GM21390 (cell line): ENCODE measurements at regions not wholly inside any gene's neighbourhood (a gene's known extent, or its start where the extent isn't known, plus 50 kb on each side); places are given as distances from the start of the nearest gene placed in this dataset.

Experiments
- ATAC-seq: cut with Tn5 transposase; IDR thresholded peaks from one replicate; pipeline ENCODE4 v1.9.1; 2021; ENCODE audit not compliant: unreplicated experiment

- no peak for ATAC-seq
These were observed 99.2 kb upstream of the RTL1 start for GRCh38 chr14:101002738-101003137.

- ATAC-seq, result no peak
These were observed 100.7 kb upstream of the RTL1 start for GRCh38 chr14:101004176-101004575.

- no peak for ATAC-seq
These were observed 101.4 kb upstream of the RTL1 start for GRCh38 chr14:101004954-101005353.

GRCh38 chr14:101005447-101005846, 101.9 kb upstream of the RTL1 start:
- no peak for ATAC-seq

GRCh38 chr14:101006008-101006407, 102.5 kb upstream of the RTL1 start:
- ATAC-seq, result no peak

- ATAC-seq, result no peak
These were observed 103.6 kb upstream of the RTL1 start for GRCh38 chr14:101007004-101007614.

- no peak for ATAC-seq
These were observed 104.2 kb upstream of the RTL1 start for GRCh38 chr14:101007765-101008164.

GRCh38 chr14:101008196-101008595, 104.7 kb upstream of the RTL1 start:
- ATAC-seq, result no peak

- ATAC-seq, result no peak
These were observed 105.3 kb upstream of the RTL1 start for GRCh38 chr14:101008631-101009336.

- ATAC-seq, result no peak
These were observed 106.0 kb upstream of the RTL1 start for GRCh38 chr14:101009531-101009930.

- no peak for ATAC-seq
These were observed 106.8 kb upstream of the RTL1 start for GRCh38 chr14:101010293-101010692.

GRCh38 chr14:101010835-101011234, 107.3 kb upstream of the RTL1 start:
- ATAC-seq, result no peak

- ATAC-seq, result no peak
These were observed 113.7 kb upstream of the RTL1 start for GRCh38 chr14:101017209-101017608.

- ATAC-seq, result no peak
These were observed 114.5 kb upstream of the RTL1 start for GRCh38 chr14:101017806-101018560.

GRCh38 chr14:101018561-101019290, 115.2 kb upstream of the RTL1 start:
- ATAC-seq, result no peak

- no peak for ATAC-seq
These were observed 116.0 kb upstream of the RTL1 start for GRCh38 chr14:101019541-101019940.

- no peak for ATAC-seq
These were observed 116.6 kb upstream of the RTL1 start for GRCh38 chr14:101019990-101020710.

GRCh38 chr14:101020834-101021370, 117.4 kb upstream of the RTL1 start:
- ATAC-seq, result no peak

- ATAC-seq, result no peak
These were observed 118.6 kb upstream of the RTL1 start for GRCh38 chr14:101022121-101022520.

GRCh38 chr14:101022916-101023435, 119.5 kb upstream of the RTL1 start:
- ATAC-seq, result no peak
